Astrocyte of the spinal cord (primary cell): ENCODE measurements at regions not wholly inside any gene's neighbourhood (a gene's known extent, or its start where the extent isn't known, plus 50 kb on each side); places are given as distances from the start of the nearest gene placed in this dataset.

Experiments used
- DNase-seq: peaks from one replicate; pipeline ENCODE4 v3.0.0; 2011; ENCODE audit warnings: low read depth, low spot score
- H3K4me3 ChIP-seq: 2 replicates; pipeline ENCODE4 v1.5.1; 2011; ENCODE audit warnings: low read depth, mild to moderate bottlenecking, low read length, moderate library complexity
- in situ Hi-C: cut with HindIII; loops from 2 replicates; pipeline ENCODE4 v1.10.0; 2017; ENCODE audit warnings: low sequenced_read_pairs
- TF ChIP-seq, protein P1 (sequence below): IDR thresholded peaks from 2 replicates; pipeline ENCODE4 v1.5.1; 2012; ENCODE audit warnings: low read depth, mild to moderate bottlenecking, low read length, inconsistent platforms

DNA sequence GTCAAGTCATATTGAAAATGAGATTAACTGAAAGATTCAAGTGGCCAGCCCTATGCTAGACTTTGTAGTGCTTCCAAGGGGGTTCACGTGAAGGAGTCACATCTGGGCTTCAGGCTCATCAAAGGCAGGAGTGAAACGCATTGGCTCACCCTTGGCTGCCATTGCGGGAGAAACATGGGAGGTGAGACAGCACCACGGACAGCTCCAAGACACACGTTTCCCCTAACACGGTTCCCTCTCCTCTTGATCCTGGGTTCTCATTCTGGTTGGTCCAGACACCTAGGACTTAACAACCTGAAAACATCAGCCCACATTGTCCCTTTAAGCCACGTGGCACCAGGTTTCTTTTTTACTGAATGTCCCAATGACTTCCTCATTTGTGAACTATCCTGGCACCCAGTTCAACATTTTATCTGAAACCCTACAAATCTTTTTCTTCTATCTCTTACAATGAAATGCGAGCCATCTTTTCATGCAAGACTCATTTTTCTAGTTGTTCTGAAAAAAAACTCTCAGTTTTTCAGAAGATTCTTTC lies 279.0 kb upstream of the VCX3A start:
- in situ Hi-C loops = no loop called here
- TF ChIP-seq, protein P1, sequence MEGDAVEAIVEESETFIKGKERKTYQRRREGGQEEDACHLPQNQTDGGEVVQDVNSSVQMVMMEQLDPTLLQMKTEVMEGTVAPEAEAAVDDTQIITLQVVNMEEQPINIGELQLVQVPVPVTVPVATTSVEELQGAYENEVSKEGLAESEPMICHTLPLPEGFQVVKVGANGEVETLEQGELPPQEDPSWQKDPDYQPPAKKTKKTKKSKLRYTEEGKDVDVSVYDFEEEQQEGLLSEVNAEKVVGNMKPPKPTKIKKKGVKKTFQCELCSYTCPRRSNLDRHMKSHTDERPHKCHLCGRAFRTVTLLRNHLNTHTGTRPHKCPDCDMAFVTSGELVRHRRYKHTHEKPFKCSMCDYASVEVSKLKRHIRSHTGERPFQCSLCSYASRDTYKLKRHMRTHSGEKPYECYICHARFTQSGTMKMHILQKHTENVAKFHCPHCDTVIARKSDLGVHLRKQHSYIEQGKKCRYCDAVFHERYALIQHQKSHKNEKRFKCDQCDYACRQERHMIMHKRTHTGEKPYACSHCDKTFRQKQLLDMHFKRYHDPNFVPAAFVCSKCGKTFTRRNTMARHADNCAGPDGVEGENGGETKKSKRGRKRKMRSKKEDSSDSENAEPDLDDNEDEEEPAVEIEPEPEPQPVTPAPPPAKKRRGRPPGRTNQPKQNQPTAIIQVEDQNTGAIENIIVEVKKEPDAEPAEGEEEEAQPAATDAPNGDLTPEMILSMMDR = no peak
- no peak overlapping the region for H3K4me3 ChIP-seq
- peak; percentile 0 for DNase-seq

DNA sequence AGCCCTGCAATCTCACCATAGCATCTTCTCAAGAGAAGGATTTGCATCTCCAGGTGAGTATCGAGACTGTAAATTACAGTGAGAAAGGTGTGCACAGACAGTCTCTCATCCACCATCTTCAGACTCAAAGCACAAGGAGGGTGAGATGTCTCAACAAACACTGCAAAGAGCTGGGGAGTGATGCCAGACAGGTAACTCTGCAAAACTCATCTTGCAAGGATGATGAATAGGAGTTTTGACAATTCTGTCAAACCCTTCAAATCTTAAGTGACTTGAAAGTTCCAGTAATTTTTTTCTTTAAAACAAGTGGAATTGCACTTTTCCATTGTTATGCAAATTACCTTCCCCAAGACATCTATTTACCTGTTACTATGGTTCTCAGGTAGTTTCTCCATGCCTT lies 277.2 kb upstream of the VCX3A start:
- TF ChIP-seq, protein P1 = no peak
- in situ Hi-C loops = no loop called here
- no peak overlapping the region for H3K4me3 ChIP-seq
- DNase-seq = no peak

DNA sequence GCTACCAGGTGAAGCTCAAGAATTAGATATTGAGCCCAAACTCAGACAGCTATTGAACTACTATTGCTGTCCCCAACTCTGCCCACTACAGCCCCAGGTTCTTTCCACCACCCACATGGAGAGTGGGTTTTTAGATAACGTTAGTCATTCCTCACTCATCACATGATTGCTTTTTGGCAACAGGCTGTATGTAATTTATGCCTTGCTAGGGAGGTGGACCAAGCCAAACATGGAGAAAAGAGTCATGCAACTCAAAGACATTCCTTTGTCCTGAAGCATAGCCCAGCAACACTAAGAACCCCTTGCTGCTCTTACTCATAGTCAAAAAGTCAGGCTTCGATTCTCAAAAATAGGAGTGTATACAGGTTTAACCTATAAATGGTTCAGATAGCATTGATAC lies 275.9 kb upstream of the VCX3A start:
- H3K4me3 ChIP-seq = no peak overlapping the region
- TF ChIP-seq, protein P1 = no peak
- in situ Hi-C loops = no loop called here
- DNase-seq = peak; percentile 8

DNA sequence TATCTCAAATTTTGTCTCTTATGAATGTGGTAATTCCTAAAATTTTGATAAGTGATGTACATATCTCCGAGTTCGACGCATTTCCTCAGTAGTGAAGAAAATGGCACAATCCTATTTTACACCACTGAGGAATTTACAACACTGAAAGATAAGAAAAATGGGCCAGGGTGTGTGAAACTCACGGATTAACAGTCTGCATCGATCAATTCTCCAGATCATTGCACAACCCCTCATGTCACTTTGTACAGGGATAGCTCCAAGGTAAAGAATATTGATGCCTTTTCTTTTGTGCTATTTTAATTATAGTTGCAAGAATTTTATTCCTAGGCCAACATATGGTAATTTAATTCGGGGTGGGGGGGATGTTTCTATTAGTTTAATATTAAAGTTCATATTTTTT lies 268.7 kb upstream of the VCX3A start:
- TF ChIP-seq, protein P1 = no peak
- in situ Hi-C loops = no loop called here
- DNase-seq = no peak
- H3K4me3 ChIP-seq = no peak overlapping the region

DNA sequence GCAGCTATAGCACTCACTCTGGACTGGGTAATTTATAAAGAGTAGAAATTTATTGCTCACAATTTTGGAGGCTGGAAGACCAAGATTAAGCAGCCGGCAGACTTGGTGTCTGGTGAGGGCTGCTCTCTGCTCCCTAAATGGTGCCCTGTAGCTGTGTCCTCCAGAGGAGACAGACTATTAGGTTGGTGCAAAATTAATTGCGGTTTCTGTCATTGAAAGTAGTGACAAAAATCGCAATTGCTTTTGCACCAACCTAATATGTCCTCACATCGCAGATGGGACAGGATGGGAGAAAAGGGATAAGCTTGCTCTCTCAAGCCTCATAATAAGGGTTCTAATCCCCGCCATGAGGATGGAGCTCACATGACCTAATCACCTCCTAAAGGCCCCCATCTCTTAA lies 258.1 kb upstream of the VCX3A start:
- no peak for DNase-seq
- in situ Hi-C loops = no loop called here
- no peak overlapping the region for H3K4me3 ChIP-seq
- TF ChIP-seq, protein P1 = no peak

DNA sequence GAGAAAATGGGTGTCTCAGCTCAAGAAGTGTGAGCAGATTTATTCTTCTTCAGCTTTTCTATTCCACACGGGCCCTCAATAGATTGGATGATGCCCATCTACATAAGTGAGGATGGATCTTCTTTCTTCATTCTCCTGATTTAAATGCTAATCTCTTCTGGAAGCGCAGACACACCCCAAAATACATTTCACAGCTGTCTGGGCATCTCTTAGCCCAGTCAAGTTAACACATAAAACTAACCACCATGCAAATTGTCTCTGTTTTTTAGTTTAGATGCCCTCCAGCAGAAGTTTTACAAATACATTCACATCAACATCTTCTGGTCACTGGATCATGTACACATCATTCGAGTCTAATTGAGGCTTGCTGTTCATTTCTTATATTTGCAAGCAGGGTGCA lies 249.0 kb upstream of the VCX3A start:
- H3K4me3 ChIP-seq = no peak overlapping the region
- TF ChIP-seq, protein P1 = no peak
- DNase-seq = no peak
- in situ Hi-C loops = no loop called here

DNA sequence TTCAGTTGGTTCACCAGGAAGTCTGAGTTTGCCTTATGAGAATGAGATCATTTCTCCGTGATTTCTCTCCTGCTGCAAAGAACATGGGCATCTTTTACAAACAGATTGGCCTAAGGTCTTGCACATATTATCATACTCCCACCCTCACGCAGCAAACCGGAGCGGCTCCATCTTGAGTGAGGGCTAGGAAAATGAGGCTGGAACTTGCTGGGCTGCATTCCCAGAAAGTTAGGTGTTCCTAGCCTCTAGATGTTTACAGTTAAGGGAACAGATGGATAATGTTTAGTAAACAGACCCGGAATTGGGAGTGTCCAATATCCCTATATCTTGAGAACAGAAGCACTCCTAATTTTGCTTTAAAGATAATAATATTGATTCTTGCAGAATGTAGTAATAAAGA lies 247.9 kb upstream of the VCX3A start:
- in situ Hi-C loops = no loop called here
- no peak for DNase-seq
- TF ChIP-seq, protein P1 = no peak
- H3K4me3 ChIP-seq = no peak overlapping the region
